ENCODE measurements at regions not wholly inside any gene's neighbourhood (a gene's known extent, or its start where the extent isn't known, plus 50 kb on each side); places are given as distances from the start of the nearest gene placed in this dataset.
A peak's percentile ranks its signal among the peaks of the same experiment; 100 is the strongest.

DNA sequence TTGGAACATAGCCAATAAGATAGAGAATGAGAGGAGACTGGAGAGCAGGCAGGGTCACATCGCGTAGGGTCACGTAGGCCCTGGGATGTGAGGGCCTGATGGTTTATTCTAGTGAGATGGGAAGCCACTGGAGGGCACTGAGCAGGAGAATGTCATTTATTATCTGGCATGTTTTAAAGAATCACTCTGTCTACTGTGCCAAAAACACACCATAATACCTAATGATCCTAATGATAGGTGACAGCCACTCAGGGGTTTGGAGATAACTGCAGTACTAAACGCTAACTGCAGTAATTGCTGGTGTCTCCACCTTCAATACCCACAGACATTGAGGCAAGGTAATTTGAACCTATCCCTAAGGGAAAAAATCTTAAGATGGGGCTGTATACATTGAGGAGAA is 185.4 kb downstream of the TTLL7 start:
- DNase-seq, result no peak

DNA sequence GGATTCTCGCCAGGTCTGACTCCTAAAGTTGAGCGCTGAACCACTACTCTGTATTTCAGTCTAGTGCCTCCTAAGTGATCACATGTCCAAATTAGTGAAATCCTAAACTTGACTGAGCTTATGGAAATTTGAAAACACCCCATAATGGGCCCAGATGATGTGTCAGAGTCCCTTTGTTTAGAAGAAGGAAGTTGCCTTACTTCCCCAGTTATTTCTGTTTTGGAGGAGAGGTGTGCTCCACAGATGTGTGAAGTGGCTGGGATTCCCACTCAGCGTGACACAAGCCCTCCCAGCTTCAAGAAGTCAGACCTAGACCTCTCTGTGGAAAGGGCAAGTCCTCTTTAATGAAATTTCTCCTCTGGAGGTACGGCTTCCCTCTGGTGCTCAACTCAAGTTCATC is 188.8 kb downstream of the TTLL7 start:
- no peak for DNase-seq

DNA sequence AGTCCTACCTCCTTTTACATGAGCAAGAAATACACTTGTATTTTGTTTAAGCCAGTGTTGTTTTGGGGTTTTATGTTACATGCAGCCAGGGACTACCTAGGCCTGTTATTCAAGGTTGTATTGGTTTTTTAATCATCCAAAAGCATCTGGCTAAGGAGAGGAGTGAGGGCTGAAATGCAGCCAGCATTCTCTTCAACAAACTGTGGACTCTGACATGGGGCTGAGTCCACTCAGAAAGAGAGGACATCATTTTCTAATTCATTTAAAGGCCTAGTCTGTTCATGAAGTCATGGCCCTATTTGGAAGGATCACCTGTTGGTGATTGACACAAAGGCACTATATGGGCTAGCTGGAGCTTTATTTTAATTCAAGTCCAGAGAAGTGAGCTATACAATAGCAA is 190.4 kb downstream of the TTLL7 start:
- no peak for DNase-seq

DNA sequence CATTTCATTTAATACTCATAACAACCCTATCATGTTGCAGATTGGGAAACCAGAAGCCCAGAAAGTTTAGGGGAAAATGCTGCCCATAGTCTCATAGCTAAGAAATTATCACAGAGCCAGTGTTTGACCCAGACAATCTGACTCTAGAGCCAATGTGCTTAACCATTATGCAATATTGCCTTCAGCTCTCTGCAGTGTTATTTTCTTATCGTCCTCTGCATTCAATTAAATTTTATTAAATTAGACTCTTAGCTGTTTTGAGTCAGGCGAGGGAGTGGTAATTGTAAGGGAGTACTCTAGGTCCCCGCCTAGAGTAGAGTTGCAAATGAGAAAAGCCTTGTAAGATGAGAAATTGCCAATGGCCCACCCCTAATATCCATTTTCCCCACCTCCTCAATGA is 191.1 kb downstream of the TTLL7 start:
- DNase-seq, result no peak

DNA sequence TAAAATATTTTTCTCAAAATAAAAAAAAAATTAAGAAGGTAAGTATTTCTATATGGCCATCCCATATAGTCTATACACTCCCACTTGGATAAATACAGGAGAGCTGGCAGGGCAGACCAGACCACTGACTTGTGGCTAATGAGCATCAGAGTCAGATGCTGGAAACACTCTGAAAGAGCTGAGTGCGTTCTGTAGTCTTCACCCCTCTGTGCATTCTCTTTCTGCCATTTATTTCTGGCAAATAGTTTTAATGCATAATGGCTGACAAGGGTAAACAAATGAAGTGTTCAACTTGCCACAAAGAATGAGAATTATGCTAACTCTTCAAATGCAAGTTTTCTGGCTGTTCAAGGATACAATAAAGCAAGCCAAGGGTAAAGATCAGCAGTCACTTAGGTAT is 191.7 kb downstream of the TTLL7 start:
- no peak for DNase-seq

DNA sequence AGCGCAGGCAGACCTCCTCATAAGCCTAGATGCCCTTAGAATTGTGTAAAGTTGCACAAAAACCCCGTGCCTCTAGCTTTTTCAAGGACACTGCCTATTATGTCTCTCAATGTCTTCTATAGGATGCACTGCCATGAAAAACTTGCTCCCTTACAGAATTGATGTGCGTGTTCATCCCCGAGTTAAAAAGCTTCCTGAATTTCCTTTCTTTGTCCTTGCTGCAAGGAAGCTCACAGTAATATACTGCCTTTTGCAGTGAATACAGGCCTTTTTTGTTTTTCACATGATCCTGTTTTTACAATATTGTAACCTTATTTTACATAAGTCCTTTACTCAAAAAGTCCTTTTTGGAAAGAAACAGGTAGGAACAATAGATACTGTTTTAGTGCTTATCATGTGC is 193.0 kb downstream of the TTLL7 start:
- no peak for DNase-seq

DNA sequence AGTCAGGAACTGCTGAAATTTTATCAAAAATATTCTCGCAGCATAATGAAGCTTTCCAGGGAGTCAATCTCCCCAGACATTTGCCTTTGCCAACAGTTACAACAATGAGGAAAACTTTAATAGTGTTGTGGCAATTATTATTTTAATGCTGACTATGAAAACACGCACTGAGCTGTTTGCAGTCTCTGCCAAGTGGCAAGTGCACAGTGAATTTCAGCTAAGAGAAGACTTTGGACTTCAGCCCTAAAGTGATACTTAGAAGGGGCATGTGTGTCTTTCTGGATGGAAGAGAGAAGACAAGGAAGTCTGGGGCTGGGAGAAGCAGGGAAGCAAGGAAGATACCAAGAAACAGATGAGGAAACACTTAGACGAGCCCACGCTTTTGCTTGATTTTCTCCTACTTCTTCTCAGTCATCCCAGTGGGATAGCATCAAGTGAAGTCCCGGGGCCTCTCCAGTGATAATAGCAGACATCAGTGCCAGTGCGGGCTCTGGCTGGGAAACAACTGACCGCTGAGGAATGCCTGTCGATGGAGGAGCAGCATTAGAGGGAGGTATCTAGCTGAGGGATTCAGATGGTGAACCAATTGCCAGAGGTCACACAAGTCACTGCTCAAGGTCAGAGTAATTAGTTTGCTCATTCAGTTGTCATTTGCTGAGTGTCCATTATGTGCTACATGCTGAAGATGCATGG is 196.3 kb downstream of the TTLL7 start:
- no peak for DNase-seq

DNA sequence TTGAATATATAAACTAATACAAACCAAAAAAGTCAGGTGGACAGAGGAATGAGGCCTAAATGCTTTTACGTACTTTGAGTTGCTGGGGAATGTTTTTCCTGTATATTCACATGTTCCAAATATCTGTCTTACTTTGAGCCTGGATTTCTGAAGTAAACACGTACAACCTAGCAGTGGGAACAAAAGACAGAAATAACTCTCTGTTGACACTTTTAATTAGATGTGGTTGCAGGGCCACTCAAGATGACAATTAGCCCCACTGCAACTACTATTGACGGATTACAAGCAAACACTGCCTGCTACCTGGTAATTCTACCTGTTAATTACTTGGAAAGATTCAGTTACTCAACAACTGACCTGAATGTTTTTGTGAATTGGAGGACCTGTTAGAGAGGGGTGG is 196.9 kb downstream of the TTLL7 start:
- DNase-seq, result no peak

DNA sequence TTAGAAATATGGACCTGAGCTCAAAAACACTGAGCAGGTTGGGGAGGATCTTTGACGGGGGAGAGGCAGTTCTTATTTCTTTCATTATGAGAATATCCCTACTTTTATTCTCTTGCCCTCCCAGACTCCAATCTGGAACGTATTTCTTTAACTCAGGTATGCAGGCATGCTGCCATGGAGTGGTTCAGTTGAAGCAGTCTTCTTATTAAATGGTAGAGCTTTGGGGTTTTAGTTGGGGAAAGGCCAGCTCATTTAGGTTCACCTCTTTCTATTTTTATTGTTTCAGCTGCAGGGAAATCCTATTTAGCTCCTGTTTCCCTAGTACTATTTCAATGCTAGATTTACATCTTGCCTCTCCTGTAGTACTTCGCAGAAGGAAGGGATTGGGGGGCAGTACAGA is 198.9 kb downstream of the TTLL7 start:
- DNase-seq, result no peak

DNA sequence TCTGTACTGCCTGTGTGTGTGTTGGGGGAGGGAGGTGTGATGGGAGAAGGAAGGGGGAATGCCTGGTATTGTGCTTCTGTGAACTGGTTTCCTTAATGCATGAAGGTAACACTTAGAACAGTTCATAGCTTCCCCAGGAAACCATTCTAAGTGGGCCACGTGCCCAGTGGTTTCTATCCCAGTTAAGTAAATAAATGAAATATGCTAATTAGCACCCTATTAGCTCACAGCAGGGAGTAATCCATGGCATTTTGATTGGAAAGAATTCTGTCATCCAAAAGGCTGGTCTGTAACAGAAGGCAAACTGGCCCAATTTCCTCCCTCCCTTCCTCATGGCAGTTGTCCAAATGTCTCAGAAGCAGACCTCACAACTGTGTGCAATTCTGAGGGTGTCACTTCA is 199.3 kb downstream of the TTLL7 start:
- no peak for DNase-seq

DNA sequence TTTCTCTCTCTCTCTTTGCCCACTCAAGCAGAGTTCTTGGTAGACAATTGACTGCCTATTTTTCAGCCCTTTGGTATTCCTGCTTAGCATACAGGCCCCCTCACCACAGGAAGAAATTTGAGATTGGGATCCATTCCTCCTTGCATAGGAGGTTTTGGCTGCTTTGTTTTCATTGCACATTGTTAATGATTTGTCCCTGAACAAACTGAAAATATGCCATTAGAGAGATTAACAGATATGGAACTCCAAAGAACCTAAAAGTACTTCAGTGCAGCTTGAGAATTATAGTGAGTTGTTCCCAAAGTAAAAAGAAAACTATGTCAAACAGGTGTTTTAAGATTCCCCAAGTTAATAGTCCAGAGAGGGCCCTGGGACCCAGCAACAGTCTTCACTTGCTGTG is 200.0 kb downstream of the TTLL7 start:
- DNase-seq, result no peak

DNA sequence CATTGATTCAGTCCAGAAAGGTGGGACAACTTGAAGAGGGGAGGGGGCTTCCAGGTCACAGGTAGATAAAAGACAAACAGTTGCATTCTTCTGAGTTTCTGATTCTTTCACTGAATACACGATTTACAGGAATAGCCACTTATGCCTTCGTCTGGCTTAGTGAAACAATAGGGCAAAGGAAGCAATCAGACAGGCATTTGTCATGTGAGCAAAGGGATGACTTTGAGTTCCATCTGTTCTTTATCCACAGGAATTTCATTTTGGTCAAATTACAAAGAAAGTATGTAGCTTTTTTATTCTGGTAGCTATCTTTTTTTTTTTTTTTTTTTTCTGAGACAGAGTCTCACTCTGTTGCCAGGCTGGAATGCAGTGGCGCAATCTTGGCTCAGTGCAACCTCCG is 202.5 kb downstream of the TTLL7 start:
- DNase-seq, result no peak

DNA sequence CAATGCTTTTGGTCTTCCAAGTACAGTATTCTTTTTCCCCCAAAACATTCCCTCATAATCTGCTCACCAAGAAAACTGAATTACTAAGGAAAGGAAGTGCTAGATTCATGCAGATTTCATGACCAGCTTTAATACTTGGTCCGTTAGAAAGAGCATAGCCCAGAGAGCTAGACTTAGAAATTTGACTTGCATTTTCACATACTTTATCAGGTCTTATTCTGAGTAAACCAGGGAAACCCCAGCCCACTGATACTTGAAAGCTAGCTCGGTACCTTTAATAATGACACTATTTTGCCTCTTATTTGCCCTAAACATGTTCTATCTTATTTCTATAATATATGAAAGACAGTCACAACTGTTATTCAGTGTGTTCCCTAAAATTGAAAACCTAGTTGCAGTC is 204.5 kb downstream of the TTLL7 start:
- no peak for DNase-seq

DNA sequence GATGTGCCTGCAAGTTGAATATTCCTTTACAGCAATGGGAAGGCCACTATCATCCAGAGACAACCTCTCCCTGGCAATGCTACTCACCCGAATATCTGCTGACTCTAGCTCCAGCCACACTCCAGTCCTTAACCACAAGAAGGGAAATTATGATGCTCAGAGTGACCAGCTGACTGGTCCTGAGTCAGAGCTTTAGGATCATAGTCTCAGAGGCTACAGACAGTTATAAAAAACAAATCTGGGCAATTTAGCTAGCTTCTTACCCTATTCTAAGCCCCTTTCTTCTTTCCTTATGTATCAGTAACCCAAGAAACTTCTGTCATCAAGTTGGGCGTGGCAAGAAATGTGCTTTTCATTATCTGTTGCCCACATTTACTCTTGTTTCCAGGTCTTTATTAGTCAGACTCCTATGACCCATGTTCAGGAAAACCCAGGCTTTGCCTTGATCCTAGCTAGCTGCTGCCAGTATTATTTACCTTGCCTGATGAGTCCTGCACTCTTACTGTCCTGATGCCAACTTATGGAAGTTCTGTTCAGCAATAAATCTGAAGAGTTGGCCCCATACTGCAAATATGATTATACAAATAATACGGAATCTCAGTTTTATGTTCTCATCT is 207.0 kb downstream of the TTLL7 start:
- peak; percentile 30 for DNase-seq

DNA sequence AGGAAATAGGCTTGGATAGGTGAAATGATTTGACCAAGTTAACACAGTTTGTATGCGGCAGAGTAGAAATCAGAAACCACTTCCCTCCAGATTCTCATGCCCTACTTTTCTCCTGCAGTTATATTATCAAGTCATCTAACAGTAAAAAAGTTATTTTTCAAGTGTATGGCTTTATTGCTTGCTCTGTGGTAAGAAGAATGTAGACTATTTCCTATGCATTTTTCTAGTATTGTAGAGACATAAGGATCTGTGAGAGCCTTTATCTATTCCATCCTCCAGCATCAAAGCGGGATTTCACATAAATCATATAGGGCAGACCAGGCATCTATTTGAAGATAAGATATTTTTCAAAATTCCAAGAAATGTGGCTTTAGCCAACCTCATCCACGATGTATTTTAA is 208.5 kb downstream of the TTLL7 start:
- no peak for DNase-seq

DNA sequence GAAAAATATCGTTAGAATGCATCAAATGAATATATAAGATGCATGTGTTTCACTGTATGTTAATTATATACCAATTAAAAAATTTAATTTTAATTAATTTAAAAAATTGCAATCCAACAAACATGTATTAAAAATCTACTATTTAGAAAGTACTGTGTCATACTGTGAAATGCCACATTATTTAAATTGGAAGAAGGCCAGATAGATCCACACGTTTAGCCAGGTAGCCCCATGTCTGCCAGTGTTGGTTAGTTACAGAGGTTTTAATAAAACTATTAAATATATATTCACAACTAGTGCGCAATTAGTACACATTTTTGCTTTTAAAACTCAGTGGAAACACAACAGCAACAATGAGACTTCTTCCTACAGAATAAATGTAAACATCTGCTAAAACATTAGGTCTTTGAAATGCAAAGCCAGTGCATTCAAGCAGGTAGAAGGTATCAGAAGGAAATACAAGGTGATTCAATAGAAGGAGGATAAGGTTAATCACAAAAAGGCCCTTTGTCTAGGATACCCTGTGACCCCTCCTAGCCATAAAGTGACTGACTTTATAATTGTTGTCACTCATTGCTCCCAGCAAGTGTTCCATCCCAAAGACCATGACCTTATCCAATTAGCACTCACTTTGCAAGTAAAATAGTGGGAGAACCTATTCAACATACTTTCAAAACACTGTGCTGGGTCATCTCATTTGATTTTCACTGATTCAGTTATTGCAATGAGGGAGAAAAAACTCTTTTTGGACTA is 211.5 kb downstream of the TTLL7 start:
- no peak for DNase-seq

DNA sequence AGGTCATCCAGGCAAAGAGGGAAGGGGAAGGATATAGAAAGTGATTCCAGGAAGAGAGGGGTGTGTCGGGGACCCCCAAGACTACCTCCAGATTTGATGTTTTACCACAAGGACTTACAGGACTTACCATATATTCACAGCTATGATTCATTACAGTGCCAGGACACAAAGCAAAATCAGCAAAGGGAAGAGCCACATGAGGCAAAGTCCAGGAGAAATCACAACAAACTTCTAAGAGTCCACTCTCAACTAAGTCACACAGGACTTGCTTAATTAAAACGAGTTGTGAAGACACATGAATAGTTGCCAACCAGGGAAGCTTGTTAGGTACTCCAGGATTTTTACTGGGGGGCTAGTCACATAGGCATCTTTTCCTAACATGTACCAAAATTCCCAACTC is 217.3 kb downstream of the TTLL7 start:
- DNase-seq, result no peak

DNA sequence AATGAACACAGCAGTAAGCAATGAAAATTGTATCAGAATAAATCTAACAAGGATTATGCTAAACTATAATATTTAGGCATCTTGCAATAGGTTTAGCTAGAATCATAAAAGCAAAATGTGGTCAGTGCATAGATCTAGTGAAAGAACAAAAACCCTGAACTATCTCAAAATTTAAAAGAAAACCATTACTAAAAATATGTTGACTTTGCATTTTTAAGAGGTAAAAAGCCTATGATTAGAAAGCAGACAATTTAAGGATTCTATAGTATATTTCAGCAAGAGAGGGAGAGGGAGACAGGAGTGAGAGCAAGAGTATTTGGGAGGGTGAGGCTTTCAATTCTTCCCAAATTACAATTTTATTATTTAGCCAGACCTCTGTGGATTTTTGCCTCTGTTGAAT is 219.4 kb downstream of the TTLL7 start:
- no peak for DNase-seq

DNA sequence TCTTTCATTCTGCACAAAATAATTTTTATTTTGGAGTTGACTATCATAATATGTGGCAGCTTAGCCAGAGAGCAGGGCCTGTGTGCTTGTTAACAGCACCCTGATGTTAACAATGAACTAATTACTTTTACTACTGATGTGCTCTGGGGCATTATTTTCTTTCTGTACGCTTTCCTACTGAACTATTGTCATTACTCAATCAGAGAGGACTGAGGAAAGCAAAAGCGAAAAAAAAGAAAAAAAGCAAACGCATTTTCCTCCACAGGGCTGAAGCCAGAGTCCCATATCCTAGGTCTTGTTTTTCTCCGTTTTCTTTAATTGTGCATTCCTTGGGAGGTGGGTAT is 221.2 kb downstream of the TTLL7 start:
- no peak for DNase-seq

DNA sequence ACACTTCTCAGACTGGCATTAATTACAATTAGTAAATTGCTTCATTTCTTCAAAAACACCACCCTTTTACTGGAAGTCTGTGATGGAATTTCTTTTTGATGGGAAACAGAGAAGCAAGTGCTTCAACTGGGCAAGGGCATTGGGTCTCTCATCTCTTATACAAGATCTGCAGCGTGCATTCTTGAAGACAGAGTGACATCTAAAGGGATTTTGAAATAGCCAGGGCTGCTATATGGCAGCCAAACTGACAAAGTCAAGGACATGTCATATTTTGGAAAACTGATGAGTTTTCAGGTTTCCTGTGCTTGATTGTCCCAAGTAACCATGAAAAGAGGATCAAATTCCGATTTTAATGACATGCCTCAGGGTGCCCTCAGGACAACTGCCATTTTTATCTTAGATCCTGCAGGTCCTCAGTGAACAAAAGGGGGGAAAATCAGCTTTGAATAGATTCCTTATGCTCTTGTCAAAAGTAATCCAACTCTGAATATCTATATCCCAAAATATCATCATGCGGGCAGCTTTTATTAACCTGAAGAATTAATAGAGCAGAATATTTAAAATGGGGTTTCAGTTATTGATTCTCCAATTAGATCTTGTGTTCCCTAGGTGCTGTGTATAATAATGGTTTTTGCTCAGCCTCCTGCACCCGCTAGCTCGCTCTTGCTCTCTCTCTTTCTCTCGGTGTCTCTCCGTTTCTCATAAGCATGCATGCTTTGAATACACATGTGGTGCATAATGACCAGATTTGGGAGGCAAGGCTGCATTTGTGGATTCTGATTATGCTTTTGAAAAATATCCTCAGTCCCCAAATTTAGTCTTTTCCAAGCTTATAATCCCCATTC is 221.8 kb downstream of the TTLL7 start:
- no peak for DNase-seq

DNA sequence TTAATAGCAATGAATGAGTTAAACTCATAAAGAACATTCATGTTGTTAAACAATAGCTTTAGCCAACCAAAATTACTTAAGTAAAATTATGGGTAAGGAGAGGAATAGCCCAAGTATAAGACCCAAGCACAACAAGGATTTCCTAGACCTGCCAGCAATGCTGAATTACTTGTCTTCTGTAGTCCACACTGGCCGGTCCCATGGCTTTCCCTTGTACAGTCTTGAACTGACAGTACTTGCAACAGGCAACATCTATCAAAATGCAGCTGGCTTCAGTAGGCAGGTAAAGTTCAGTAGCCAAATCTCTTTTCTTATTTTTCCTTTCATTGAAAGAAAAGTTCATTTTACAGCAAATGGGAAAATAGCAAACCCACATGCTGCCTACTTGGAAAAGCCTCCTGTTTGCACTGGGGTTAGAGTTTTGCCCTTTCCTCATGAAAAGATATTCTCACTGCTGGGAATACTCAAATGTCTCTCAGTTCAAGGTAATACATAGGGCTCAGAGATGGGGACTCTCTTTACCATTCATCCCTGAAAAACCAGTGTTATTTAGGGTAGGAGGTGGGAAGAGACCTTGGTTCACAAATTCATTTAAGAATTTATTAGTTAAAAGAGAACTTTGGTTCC is 222.8 kb downstream of the TTLL7 start:
- DNase-seq, result no peak

DNA sequence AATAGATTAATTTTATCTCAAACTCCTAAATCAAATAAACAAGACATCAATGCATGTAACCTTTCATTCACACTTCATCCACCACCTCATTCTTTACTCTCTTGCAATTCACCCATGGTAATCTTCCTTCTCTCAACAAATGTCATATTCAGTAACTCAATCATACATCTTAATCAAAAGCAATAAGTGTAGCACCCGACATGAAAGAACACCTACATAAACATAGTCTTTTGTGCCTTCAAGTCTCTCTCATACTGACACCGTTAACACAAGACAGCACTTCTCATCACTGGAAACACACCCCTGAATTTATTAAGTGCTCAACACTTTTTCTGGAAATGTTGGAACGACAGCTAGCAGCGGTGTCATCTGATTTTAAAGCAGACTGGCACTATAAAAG is 225.9 kb downstream of the TTLL7 start:
- no peak for DNase-seq

DNA sequence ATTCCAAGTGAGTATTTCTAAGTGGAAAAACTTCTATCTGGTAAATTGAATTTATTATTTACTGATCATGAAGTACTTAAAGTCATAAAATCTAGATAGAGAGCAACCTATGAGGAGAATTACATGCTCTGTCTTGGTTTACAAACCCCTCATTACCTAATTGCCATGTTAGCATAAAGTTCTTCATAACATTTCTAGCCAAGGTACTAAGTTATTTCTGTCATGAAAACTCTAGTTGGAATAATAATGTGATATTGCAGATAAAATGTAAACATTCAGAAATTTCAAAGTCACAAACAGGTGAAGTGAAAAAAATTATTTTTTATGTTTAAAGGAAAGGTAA is 228.6 kb downstream of the TTLL7 start:
- no peak for DNase-seq
